Stimulated activated CD8-positive, alpha-beta memory T cell treated with anti-CD3 and anti-CD28 coated beads, Interleukin-7, amount 100 ng/mL, for 48 hours (primary cell): ENCODE measurements at regions not wholly inside any gene's neighbourhood (a gene's known extent, or its start where the extent isn't known, plus 50 kb on each side); places are given as distances from the start of the nearest gene placed in this dataset.

ENCODE experiments used
- DNase-seq, 2 donors: peaks; one replicate each; pipeline ENCODE4 v3.0.0-alpha.2; 2020; ENCODE audit warnings: low read depth in 1 of 2; ENCODE audit errors: extremely low read depth in 1 of 2

DNA sequence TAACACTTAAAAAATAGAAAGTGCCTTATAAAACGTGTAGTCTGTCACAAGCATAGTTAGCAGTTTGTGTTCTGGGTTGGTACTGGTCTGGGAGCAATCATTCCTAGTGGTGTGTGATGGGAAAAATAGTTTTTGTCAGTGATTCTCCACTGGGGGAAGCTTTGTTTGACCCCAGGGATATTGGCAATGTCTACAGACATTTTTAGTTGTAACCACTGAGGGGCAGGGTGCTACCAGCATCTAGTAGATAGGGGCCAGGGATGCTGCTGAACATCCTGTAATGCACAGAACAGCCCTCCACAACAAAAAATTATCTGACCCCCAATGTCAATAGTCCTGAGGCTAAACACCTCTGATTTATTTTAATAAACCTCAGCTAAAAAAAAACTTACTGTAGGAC, 51.6 kb upstream of the CREB5 start:
- DNase-seq, result no peak

GRCh38 chr7:28361551-28361950, 50.8 kb upstream of the CREB5 start:
- no peak for DNase-seq

GRCh38 chr7:28362182-28362581, 50.1 kb upstream of the CREB5 start:
- no peak for DNase-seq
